ENCODE measurements at regions not wholly inside any gene's neighbourhood (a gene's known extent, or its start where the extent isn't known, plus 50 kb on each side); places are given as distances from the start of the nearest gene placed in this dataset.

DNA sequence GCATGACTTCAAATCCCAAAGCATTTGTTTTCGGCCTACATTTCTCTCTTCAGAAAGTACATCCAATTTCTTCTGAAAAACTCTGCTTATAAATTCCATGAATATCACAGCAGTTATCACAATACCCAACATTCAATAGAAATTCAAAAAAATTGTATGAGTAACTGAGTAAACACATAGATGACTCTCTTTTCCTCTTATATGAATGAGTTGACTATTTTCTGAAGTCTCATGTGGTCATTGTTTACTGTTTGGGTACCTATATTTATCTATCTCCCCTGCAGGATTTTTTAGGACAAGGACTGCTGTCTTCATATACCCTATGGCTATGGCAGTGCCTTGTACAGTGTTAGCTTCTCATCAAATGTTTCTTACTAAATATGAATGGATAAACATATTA, 157.1 kb downstream of the HTR1A start:
- TF ChIP-seq, protein P1, sequence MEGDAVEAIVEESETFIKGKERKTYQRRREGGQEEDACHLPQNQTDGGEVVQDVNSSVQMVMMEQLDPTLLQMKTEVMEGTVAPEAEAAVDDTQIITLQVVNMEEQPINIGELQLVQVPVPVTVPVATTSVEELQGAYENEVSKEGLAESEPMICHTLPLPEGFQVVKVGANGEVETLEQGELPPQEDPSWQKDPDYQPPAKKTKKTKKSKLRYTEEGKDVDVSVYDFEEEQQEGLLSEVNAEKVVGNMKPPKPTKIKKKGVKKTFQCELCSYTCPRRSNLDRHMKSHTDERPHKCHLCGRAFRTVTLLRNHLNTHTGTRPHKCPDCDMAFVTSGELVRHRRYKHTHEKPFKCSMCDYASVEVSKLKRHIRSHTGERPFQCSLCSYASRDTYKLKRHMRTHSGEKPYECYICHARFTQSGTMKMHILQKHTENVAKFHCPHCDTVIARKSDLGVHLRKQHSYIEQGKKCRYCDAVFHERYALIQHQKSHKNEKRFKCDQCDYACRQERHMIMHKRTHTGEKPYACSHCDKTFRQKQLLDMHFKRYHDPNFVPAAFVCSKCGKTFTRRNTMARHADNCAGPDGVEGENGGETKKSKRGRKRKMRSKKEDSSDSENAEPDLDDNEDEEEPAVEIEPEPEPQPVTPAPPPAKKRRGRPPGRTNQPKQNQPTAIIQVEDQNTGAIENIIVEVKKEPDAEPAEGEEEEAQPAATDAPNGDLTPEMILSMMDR (IDR thresholded peaks at IDR 0.05; ENCODE audit: low read length) = no peak
- TF ChIP-seq EZH2 (optimal IDR thresholded peaks at IDR 0.05; ENCODE audit: low read depth, low read length) = no peak
